Lung (tissue), 11 donors: ENCODE measurements at regions not wholly inside any gene's neighbourhood (a gene's known extent, or its start where the extent isn't known, plus 50 kb on each side); places are given as distances from the start of the nearest gene placed in this dataset.

Source experiments
- ATAC-seq: fragments of 200-7000 bp; cut with Tn5 transposase; one replicate; pipeline ENCODE4 v1.9.1; 2020; ENCODE audit warnings: moderate number of reproducible peaks; ENCODE audit not compliant: insufficient read depth, low FRiP score
- DNase-seq, 3 donors: peaks; one replicate each; pipeline ENCODE4 v3.0.0-alpha.2; 2013 to 2017
- H3K27ac ChIP-seq, 2 donors: one replicate each; pipeline ENCODE4 v1.5.1; 2013; ENCODE audit warnings: mild to moderate bottlenecking in 2 of 2, moderate library complexity in 2 of 2, control low read depth in 1 of 2, inconsistent platforms in 1 of 2, low read depth in 1 of 2, low read length in 1 of 2
- H3K27me3 ChIP-seq, 3 donors: one replicate each; pipeline ENCODE4 v1.5.1; 2013; ENCODE audit warnings: low read length in 2 of 3; ENCODE audit not compliant: control insufficient read depth in 3 of 3, insufficient read depth in 3 of 3
- H3K36me3 ChIP-seq, 4 donors: one replicate each; pipeline ENCODE4 v1.5.1; 2013; ENCODE audit warnings: low read length in 4 of 4, mild to moderate bottlenecking in 1 of 4, moderate library complexity in 1 of 4; ENCODE audit not compliant: control insufficient read depth in 4 of 4, insufficient read depth in 4 of 4
- H3K4me1 ChIP-seq, 5 donors: one replicate each; pipeline ENCODE4 v1.5.1; 2013; ENCODE audit warnings: low read length in 5 of 5, mild to moderate bottlenecking in 2 of 5, moderate library complexity in 1 of 5; ENCODE audit not compliant: control insufficient read depth in 5 of 5, insufficient read depth in 5 of 5
- H3K4me3 ChIP-seq: one replicate; pipeline ENCODE4 v1.5.1; 2013; ENCODE audit warnings: mild to moderate bottlenecking, control low read depth, moderate library complexity
- H3K9ac ChIP-seq, 2 donors: one replicate each; pipeline ENCODE4 v1.5.1; 2013; ENCODE audit warnings: low read length in 2 of 2, control low read depth in 1 of 2; ENCODE audit not compliant: insufficient read depth in 1 of 2
- H3K9me3 ChIP-seq, 4 donors: one replicate each; pipeline ENCODE4 v1.5.1; 2013; ENCODE audit warnings: low read length in 3 of 4, mild to moderate bottlenecking in 1 of 4, moderate library complexity in 1 of 4; ENCODE audit not compliant: control insufficient read depth in 4 of 4, insufficient read depth in 3 of 4
- CTCF ChIP-seq: IDR thresholded peaks from 2 replicates; pipeline ENCODE4 v1.5.1; 2012; ENCODE audit warnings: mild to moderate bottlenecking; ENCODE audit errors: control extremely low read depth, extremely low read depth
- WGBS, 2 donors: extraction: QIAGEN DNeasy Blood & Tissue Kit; methylation state at CpG; one replicate each; pipeline ENCODE4 v1.1.7; 2013; 5-methylcytosine and 5-hydroxymethylcytosine counted together
- donor health status: control.
- donor health status: control.
- donor health status: Bipolar disorder and iron deficiency.
- donor health status: healthy.
- donor health status: DM: yes; HTN: yes; CAD: no.

GRCh38 chr1:192872010-192872409, 63.2 kb downstream of the RGS2 start:
- DNase-seq (no peak), ATAC-seq (no peak)
- no peak for TF ChIP-seq CTCF
- WGBS, 2 donors, result 63 to 76% methylated on average over 3 of the region's 3 CpGs
- Histone ChIP-seq H3K36me3 (no peaks in the 10 kb centered on the region), H3K27ac (no peak overlapping the region), H3K9me3 (peaks cover 0 to 2% (median 0%) of the 10 kb centered on the region in 4 donors), H3K4me3 (no peak overlapping the region), H3K27me3 (no peaks in the 10 kb centered on the region), H3K9ac (no peak overlapping the region), H3K4me1 (peaks cover 0 to 2% (median 0%) of the 10 kb centered on the region in 5 donors)

DNA sequence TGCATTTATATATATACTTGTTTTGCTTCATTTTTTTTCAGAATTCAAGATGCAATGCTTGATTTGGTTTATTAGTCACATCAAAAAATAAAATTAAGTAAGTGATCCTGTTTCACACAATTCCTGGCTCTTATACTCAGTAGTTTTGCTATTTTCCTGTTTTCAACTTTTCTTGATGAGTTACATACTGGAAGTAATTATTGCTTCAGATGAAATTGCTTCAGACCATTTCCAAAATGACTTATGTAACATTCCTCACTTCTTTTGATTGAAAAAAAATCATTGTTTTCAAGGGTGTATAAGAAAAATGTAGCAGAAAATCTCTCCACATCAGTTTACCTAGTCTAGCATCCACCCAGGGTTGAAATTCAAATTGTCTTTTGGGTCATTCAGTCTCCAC, 65.0 kb downstream of the RGS2 start:
- Histone ChIP-seq H3K9me3 (peaks cover 0 to 2% (median 0%) of the 10 kb centered on the region in 4 donors), H3K4me3 (no peak overlapping the region), H3K27me3 (no peaks in the 10 kb centered on the region), H3K36me3 (no peaks in the 10 kb centered on the region), H3K4me1 (peaks cover 0 to 7% (median 3%) of the 10 kb centered on the region in 5 donors), H3K9ac (no peak overlapping the region), H3K27ac (no peak overlapping the region)
- no peak for DNase-seq
- ATAC-seq, result no peak
- TF ChIP-seq CTCF, result no peak

GRCh38 chr1:192876633-192877032, 67.8 kb downstream of the RGS2 start:
- TF ChIP-seq CTCF, result no peak
- no peaks in the 10 kb centered on the region for H3K36me3 ChIP-seq
- no peak overlapping the region for H3K9ac ChIP-seq
- ATAC-seq (no peak), DNase-seq (peak in 2 of 3 donors; percentile 27 to 62)
- no peaks in the 10 kb centered on the region for H3K27me3 ChIP-seq
- no peak overlapping the region for H3K27ac ChIP-seq
- WGBS, 2 donors, result 74 to 83% methylated on average over 1 of the region's 1 CpG
- H3K9me3 ChIP-seq, result peaks cover 0 to 2% (median 0%) of the 10 kb centered on the region in 4 donors
- no peak overlapping the region for H3K4me3 ChIP-seq
- H3K4me1 ChIP-seq, result peaks cover 0 to 11% (median 3%) of the 10 kb centered on the region in 5 donors

DNA sequence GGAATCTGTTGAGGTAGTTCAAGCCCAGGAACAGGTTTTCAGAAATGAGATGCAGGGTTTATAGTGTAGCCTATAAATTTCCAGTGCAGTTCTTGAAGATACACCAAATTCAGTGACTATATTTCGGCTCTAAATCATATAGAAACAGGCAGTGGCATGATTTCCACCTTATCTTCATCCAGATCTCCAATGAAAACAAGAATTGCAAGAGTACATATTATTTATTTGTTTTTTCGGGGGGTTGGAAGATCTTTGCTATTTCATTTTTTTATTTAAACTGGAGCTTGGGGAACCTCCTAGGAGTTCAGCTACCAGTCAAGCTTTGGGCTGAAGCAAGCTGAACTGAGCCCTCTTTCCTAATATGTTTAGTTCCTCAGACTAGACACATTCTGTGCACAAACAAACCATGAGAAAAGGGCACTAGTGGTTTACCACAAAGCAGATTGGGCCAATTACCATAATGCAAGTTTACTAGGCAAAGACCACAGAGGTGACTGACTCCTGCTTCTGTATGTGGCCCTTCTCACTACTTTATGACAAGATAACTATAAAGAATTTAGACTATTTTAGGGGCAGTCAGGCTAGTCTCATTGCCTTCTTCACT, 68.5 kb downstream of the RGS2 start:
- DNase-seq (no peak), ATAC-seq (peak; percentile 73)
- Histone ChIP-seq H3K4me3 (no peak overlapping the region), H3K4me1 (peaks cover 0 to 11% (median 3%) of the 10 kb centered on the region in 5 donors), H3K9me3 (peaks cover 0 to 2% (median 0%) of the 10 kb centered on the region in 4 donors), H3K9ac (no peak overlapping the region), H3K27ac (peak overlapping the region in 1 of 2 donors; percentile 9), H3K36me3 (no peaks in the 10 kb centered on the region), H3K27me3 (no peaks in the 10 kb centered on the region)
- 67 to 70% methylated on average over 2 of the region's 2 CpGs for WGBS, 2 donors
- no peak for TF ChIP-seq CTCF
